GM06990 (cell line): ENCODE measurements at regions not wholly inside any gene's neighbourhood (a gene's known extent, or its start where the extent isn't known, plus 50 kb on each side); places are given as distances from the start of the nearest gene placed in this dataset.

Experiments used
- DNase-seq: peaks from one replicate; pipeline ENCODE4 v3.0.0-alpha.2; 2011; ENCODE audit not compliant: insufficient read length; ENCODE audit errors: extremely low read depth
- H3K27me3 ChIP-seq: replicated peaks from 2 replicates; pipeline ENCODE4 v1.6.0; 2011; ENCODE audit warnings: low read length; ENCODE audit not compliant: control insufficient read depth, insufficient read depth
- H3K36me3 ChIP-seq: 2 replicates; pipeline ENCODE4 v1.5.1; 2011; ENCODE audit warnings: low read length; ENCODE audit not compliant: control insufficient read depth, insufficient read depth
- H3K4me3 ChIP-seq: replicated peaks from 2 replicates; pipeline ENCODE4 v1.5.1; 2011; ENCODE audit warnings: low read depth, mild to moderate bottlenecking, control low read depth, low read length
- TF ChIP-seq, protein P1 (sequence below): IDR thresholded peaks from 2 replicates; pipeline ENCODE4 v1.5.1; 2011; ENCODE audit warnings: low read length, control low read depth, mild to moderate bottlenecking, inconsistent platforms; ENCODE audit not compliant: insufficient read depth, poor library complexity, severe bottlenecking

DNA sequence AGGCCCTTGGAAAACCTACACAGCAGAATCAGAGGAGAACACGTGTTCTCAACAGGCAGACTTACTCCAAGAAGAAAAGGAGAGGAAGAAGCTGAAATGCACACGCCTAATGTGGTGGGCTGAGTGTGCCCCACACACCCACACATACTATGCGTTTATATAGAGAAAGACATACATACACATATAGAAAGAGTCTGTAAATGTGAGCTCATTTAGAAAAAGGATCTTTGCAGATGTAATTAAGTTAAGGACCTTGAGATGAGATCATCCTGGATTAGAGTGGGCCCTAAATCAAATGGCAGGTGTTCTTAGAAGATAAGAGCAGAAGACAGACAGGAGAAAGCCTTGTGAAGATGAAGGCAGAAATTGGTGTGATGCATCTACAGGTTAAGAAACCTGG is 87.2 kb upstream of the KLF3 start:
- TF ChIP-seq, protein P1, sequence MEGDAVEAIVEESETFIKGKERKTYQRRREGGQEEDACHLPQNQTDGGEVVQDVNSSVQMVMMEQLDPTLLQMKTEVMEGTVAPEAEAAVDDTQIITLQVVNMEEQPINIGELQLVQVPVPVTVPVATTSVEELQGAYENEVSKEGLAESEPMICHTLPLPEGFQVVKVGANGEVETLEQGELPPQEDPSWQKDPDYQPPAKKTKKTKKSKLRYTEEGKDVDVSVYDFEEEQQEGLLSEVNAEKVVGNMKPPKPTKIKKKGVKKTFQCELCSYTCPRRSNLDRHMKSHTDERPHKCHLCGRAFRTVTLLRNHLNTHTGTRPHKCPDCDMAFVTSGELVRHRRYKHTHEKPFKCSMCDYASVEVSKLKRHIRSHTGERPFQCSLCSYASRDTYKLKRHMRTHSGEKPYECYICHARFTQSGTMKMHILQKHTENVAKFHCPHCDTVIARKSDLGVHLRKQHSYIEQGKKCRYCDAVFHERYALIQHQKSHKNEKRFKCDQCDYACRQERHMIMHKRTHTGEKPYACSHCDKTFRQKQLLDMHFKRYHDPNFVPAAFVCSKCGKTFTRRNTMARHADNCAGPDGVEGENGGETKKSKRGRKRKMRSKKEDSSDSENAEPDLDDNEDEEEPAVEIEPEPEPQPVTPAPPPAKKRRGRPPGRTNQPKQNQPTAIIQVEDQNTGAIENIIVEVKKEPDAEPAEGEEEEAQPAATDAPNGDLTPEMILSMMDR = no peak
- DNase-seq = no peak
- H3K27me3 ChIP-seq = peaks cover 2% of the 10 kb centered on the region; the same call in 1 of the 2 replicates
- H3K36me3 ChIP-seq = no peaks in the 10 kb centered on the region
- H3K4me3 ChIP-seq = no peak overlapping the region

DNA sequence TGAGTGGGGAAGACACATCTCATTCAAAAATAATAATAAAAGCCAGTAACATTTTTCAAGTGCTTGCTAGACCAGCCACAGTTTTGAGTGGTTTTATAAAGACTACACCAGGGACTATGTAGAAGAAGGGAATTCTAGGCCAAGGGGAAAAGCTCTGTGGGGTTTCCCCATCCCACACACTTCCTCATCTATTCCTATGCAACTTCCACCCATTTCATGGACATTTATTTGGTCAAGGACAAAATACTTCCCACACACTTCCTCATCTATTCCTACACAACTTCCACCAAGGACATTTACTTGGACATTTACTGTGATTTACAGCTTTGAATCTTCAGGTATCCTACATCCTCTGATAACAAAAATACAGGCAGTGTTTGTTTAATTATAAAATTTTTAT is 86.5 kb upstream of the KLF3 start:
- TF ChIP-seq, protein P1 = no peak
- Histone ChIP-seq H3K27me3 (peaks cover 2% of the 10 kb centered on the region; the same call in 1 of the 2 replicates), H3K4me3 (no peak overlapping the region), H3K36me3 (no peaks in the 10 kb centered on the region)
- no peak for DNase-seq

DNA sequence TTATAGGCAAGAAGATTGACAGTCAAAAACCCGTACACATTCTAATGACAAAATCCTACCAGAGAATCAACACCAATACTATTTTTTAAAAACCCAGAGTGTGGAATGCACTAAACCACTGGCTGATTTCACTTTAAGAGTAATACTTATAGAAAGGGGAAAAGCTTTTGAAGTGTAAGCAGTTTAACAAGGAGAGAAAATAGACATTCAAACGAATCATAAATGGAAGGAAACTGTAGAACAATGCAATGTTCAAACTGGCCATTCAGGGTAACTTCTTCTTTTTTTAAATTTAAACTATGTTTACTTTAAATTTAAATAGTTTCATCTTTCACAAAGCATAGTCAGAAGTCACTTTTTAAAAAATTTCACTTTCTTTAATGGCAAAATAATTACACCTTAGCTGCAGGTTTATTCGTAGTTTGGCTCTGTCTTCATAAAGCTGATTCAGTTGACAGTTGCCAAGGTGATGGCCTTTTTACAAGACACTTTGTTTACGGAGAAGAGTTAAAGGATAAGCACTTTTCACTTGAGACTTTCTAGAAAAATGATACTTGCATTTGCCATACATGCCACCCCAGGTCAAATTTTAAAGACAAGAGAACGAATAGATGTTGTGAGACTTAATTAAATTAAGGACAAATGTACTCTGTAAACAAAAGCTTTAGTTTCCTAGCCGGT is 82.4 kb upstream of the KLF3 start:
- H3K27me3 ChIP-seq = no peaks in the 10 kb centered on the region
- no peaks in the 10 kb centered on the region for H3K36me3 ChIP-seq
- H3K4me3 ChIP-seq = no peak overlapping the region
- TF ChIP-seq, protein P1 = no peak
- DNase-seq = no peak

DNA sequence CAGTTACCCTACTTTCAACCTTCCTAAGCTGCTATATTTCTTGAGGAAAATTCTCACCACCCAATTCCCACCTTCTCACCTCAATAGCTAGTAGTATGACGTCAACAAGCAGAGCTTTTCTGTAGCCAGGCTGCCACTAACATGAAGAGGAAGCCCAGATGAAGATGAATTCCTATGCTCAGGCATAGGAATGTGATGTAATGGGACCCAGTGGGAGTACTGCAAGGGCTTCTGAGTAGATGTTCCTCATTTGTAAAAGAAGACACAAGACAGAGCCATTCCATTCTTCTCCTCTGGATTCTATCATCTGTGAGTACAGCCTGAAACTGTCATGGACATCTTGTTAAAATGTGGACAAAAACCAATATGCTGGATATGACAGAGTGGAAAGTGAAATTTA is 81.6 kb upstream of the KLF3 start:
- no peak for DNase-seq
- Histone ChIP-seq H3K27me3 (no peaks in the 10 kb centered on the region), H3K4me3 (no peak overlapping the region), H3K36me3 (no peaks in the 10 kb centered on the region)
- TF ChIP-seq, protein P1 = no peak

DNA sequence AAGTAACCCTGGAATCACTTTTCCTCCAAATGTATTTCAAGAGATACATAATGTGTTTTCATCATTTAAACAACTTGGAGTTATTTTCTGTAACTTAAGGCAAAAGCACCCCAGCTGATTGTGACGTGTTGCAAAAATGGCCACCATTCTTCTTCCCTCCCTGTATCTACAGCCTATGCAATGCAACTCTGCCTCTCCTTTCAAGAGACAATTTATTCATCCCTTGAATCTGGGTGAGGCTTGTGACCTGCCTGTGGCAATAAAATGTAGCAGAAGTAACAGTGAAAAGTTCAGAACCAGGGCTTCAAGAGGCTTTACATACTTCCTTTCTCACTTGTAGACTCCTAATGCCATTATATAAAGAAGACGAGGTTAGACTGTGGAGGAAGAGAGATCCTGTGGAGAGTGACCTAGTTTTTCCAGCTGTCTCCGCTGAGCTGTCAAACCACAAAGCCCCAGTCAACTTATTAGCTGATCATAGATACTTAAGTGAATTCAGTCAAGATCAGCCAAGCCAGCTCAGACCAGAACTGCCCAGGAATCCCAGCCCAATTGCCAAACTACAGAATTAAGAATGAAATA is 81.0 kb upstream of the KLF3 start:
- no peak for DNase-seq
- TF ChIP-seq, protein P1 = no peak

More for the DNA sequence above, 81.0 kb upstream of the KLF3 start:
- Histone ChIP-seq H3K36me3 (no peaks in the 10 kb centered on the region), H3K4me3 (no peak overlapping the region), H3K27me3 (no peaks in the 10 kb centered on the region)
